Activated T-cell treated with anti-CD3 and anti-CD28 coated beads, Interleukin-2, amount 50 U/mL, for 72 hours (primary cell): ENCODE measurements at regions not wholly inside any gene's neighbourhood (a gene's known extent, or its start where the extent isn't known, plus 50 kb on each side); places are given as distances from the start of the nearest gene placed in this dataset.

Experiments used
- ATAC-seq, 2 donors: fragments of 150-1000 bp; cut with Tn5 transposase; replicated peaks in 1 of 2; 2 replicates each; pipeline ENCODE4 v1.10.0; 2021; ENCODE audit warnings: moderate library complexity in 2 of 2, mild to moderate bottlenecking in 1 of 2
- DNase-seq, 2 donors: peaks; one replicate each; pipeline ENCODE4 v3.0.0; 2021 to 2022; ENCODE audit warnings: mixed read lengths in 1 of 2
- H3K27ac Mint-ChIP-seq: one replicate; pipeline ENCODE4 v1.8.0; 2022; ENCODE audit warnings: mild to moderate bottlenecking, moderate library complexity, mixed read lengths
- H3K27me3 Mint-ChIP-seq: one replicate; pipeline ENCODE4 v1.8.0; 2022; ENCODE audit warnings: low read depth, mixed read lengths
- H3K36me3 Mint-ChIP-seq, 2 donors: one replicate each; pipeline ENCODE4 v1.8.0; 2022; ENCODE audit warnings: mixed read lengths in 2 of 2, mild to moderate bottlenecking in 1 of 2; ENCODE audit not compliant: insufficient read depth in 2 of 2
- H3K4me1 Mint-ChIP-seq: one replicate; pipeline ENCODE4 v1.8.0; 2022; ENCODE audit warnings: low read depth, mixed read lengths
- H3K4me3 Mint-ChIP-seq, 2 donors: one replicate each; pipeline ENCODE4 v1.8.0; 2022; ENCODE audit warnings: mild to moderate bottlenecking in 2 of 2, mixed read lengths in 2 of 2, moderate library complexity in 2 of 2
- H3K9me3 Mint-ChIP-seq, 2 donors: one replicate each; pipeline ENCODE4 v1.8.0; 2022; ENCODE audit warnings: mixed read lengths in 2 of 2

DNA sequence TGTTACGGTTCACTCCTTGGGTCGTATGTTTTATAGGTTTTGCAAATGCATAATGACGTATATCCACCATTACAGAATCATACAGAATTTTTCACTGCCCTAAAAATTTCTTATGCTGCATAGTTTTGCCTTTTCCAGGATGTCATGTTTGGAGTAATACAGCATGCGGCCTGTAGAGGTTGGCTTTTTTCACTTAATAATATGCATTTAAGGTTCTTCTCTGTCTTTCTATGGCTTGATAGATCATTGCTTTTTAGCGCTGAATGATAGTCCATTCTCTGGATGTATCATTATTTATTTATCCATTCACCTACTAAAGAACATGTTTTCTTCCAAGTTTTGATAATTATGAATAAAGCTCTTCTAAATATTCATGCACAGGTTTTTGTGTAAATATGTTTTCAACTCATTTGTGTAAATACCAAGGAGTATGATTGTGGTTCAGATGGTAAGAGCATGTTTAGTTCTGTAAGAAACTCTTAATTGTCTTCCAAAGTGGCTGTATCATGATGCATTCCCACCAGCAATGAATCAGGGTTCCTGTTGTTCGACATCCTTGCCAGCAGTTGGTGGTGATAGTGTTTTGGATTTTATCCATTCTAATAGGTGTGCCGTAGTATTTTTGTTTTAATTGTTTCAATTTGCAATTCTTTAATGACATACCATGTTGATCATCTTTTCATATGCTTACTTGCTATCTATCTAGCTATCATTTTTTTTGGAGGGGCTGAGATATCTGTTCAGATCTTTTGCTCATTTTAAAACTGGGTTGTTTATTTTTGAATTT lies 531.2 kb upstream of the GHITM start:
- peaks cover 7 to 9% of the 10 kb centered on the region in 2 donors for H3K9me3 Mint-ChIP-seq
- H3K27me3 Mint-ChIP-seq = peaks cover 6% of the 10 kb centered on the region
- no peaks in the 10 kb centered on the region for H3K36me3 Mint-ChIP-seq
- ATAC-seq (no peak), DNase-seq (no peak)
- H3K4me3 Mint-ChIP-seq = no peak overlapping the region
- H3K4me1 Mint-ChIP-seq = peaks cover 11% of the 10 kb centered on the region
- H3K27ac Mint-ChIP-seq = no peak overlapping the region

DNA sequence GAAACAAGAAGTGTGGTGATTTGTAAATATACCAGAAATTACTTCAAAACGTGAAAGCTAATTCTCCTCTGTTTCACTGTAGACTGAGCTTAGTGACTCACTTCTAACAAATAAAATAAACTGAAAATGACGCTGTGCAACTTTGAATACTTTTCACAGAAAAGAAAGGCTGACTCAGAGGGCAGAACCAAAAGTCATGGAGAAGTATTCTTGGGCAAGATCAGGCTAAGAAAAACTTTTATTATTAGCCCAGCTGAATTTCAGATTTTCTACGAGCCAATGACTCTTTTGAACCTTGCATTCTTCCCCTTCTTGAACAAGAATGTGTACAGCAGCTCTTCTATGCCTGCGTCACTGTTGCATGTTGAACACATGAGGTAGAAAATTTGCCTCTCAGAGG lies 527.3 kb upstream of the GHITM start:
- DNase-seq (no peak), ATAC-seq (no peak)
- H3K27ac Mint-ChIP-seq = no peak overlapping the region
- peaks cover 6% of the 10 kb centered on the region for H3K27me3 Mint-ChIP-seq
- H3K9me3 Mint-ChIP-seq = peaks cover 3 to 6% of the 10 kb centered on the region in 2 donors
- no peaks in the 10 kb centered on the region for H3K36me3 Mint-ChIP-seq
- H3K4me1 Mint-ChIP-seq = no peaks in the 10 kb centered on the region
- no peak overlapping the region for H3K4me3 Mint-ChIP-seq

DNA sequence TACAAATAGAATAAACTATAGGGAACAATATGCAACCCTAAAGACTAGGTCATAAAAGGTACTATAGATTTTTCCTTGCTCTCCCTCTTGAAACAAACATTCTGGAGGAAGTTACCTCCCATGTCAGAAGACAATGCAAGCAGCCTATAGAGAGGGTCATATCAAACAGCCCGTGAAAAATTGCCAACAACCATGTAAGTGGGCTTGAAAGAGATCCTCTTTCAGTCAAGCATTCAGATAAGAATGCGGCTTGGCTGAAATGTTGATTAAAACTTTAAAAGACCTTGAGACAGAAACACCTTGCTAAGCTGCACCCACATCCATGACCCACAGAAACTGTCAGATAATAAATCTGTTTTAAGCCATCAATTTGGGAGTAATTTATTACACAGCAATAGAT lies 526.6 kb upstream of the GHITM start:
- no peak overlapping the region for H3K4me3 Mint-ChIP-seq
- H3K36me3 Mint-ChIP-seq = no peaks in the 10 kb centered on the region
- ATAC-seq (no peak), DNase-seq (no peak)
- peaks cover 6% of the 10 kb centered on the region for H3K27me3 Mint-ChIP-seq
- H3K9me3 Mint-ChIP-seq = peaks cover 2 to 3% of the 10 kb centered on the region in 2 donors
- no peaks in the 10 kb centered on the region for H3K4me1 Mint-ChIP-seq
- no peak overlapping the region for H3K27ac Mint-ChIP-seq

DNA sequence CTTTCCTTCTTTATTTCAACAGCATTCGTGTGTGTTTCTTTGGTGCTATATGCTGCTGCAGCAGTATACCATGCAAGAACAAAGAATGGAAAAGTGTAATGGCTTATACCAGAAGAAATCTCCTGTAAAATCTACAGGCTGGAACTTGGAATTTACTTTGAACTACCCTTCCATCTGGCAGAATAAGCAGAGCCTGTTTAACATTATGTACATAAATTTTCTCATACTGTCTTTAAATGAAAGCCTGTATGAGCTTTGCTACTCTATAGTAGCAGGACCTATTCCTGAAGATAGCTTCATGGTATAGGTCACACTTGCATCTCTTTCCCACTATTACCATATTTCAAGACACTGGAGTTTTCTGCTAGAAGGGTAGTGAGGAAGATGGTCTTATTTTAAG lies 522.1 kb upstream of the GHITM start:
- Mint-ChIP-seq H3K4me1 (no peaks in the 10 kb centered on the region), H3K4me3 (no peak overlapping the region), H3K36me3 (no peaks in the 10 kb centered on the region), H3K27ac (no peak overlapping the region), H3K9me3 (peaks cover 2 to 4% of the 10 kb centered on the region in 2 donors), H3K27me3 (no peaks in the 10 kb centered on the region)
- DNase-seq (no peak), ATAC-seq (no peak)

DNA sequence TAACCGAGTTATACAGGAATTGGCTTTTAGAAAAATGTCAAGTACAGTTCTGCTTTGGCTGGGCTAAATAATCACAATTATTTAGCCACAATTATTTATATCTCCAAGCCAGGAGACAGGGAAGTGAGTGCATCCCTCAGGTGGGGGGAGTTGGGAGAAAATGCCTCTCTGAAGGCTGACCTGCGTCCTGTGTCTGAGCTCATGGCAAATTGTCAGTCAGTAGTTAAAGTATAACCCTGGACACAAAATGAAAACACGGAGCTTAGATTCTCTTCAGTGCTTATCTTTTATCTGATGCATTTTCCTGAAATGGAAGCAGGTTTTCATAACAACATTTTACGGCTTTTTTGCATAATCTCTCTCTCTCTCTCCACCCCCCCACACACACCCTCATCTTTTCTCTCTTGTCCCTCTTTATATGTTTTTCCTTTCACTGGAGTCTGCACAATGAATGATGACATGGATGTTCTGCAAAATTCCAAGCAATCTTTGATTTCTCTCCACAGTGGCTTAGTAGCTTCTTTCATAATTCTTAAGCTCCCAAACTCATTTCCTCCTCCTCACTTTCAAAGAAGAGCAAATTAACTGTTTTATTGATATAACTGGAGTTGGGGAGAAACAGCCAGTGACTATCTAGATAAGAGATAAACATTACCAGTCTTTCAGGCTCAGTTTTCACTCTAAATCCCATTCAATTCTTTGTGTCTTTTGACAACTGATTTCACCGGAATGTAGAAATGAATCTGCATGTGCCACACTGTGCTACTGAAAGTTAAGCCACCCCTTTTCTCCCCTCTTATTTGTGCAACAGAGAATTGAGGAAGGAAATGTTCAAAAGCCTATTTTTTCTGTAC lies 521.4 kb upstream of the GHITM start:
- Mint-ChIP-seq H3K36me3 (no peaks in the 10 kb centered on the region), H3K27ac (no peak overlapping the region), H3K4me1 (no peaks in the 10 kb centered on the region), H3K27me3 (no peaks in the 10 kb centered on the region), H3K9me3 (peaks cover 2 to 4% of the 10 kb centered on the region in 2 donors), H3K4me3 (no peak overlapping the region)
- ATAC-seq = no peak
- DNase-seq = no peak

DNA sequence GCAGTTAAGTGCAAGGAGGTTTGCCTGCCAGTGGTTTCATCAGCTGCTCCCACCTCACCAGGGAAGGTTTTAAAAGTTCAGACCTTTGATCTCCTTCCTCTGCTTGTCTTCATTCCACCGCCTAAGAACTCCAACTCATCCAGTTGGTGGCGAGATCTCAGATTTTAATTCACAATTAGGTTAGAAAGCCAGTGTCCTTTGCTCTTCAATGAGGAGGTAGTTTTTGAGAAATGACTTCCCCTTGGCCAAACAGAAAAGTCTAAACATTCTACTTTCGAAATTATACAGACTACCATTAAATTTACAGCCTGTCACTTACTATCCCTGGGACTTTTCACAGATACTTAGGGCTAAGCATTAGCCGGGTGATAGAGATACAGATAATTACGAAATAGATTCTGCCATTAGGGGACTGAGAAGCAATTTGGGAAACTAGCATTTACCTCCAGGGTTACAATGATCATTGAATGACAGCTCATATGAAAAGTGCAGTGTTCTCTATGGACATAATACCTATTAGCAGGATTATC lies 513.4 kb upstream of the GHITM start:
- no peak overlapping the region for H3K27ac Mint-ChIP-seq
- no peak for DNase-seq

DNA sequence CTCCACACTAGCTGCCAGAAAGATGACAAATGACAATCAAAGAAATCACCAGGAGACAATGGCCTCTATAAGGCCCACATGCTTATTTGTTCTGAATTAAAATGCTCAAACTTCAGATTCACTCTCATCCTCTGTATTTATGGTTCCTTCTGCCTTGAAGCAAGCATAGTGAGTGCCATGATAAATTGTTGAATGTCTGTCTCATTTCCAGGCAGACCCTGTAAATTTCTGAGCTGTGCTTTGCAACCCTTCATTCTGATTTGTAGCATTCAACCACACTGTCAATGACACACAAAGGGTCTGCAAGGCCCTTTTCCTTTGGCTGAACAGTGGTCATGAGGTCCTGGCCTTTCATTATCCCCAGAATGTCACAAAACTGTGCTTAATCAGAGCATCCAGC lies 506.6 kb upstream of the GHITM start:
- DNase-seq = no peak

More for the DNA sequence above, 513.4 kb upstream of the GHITM start:
- Mint-ChIP-seq H3K4me3 (no peak overlapping the region), H3K36me3 (no peaks in the 10 kb centered on the region), H3K9me3 (peaks cover 3 to 7% of the 10 kb centered on the region in 2 donors), H3K4me1 (no peaks in the 10 kb centered on the region), H3K27me3 (no peaks in the 10 kb centered on the region)
- no peak for ATAC-seq

DNA sequence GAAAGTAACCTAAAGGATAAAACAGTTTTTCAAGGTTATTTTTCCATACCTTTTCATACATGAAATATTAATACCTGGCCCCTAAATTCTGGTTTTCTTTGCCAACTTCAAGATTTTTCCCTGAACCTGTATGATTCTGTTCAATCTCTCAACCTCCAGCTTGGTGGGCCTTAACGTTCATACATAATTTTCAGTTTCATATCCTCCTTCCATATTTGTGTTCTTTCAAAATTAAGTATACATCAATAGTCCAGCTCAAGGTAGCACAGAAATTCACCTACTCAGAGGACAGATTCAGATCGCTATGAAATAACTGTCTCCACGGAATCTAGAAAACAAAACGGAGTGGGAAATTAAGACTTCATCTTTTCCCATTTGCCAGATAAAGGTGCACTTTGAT lies 505.8 kb upstream of the GHITM start:
- H3K27ac Mint-ChIP-seq = no peak overlapping the region
- H3K4me3 Mint-ChIP-seq = no peak overlapping the region
- no peaks in the 10 kb centered on the region for H3K36me3 Mint-ChIP-seq
- DNase-seq (no peak), ATAC-seq (no peak)
- H3K4me1 Mint-ChIP-seq = no peaks in the 10 kb centered on the region
- H3K27me3 Mint-ChIP-seq = no peaks in the 10 kb centered on the region
- H3K9me3 Mint-ChIP-seq = peaks cover 0 to 8% of the 10 kb centered on the region in 2 donors

More for the DNA sequence above, 506.6 kb upstream of the GHITM start:
- H3K36me3 Mint-ChIP-seq = no peaks in the 10 kb centered on the region
- ATAC-seq = no peak
- H3K4me3 Mint-ChIP-seq = no peak overlapping the region
- H3K27me3 Mint-ChIP-seq = no peaks in the 10 kb centered on the region
- no peak overlapping the region for H3K27ac Mint-ChIP-seq
- no peaks in the 10 kb centered on the region for H3K4me1 Mint-ChIP-seq
- H3K9me3 Mint-ChIP-seq = peaks cover 0 to 8% of the 10 kb centered on the region in 2 donors

DNA sequence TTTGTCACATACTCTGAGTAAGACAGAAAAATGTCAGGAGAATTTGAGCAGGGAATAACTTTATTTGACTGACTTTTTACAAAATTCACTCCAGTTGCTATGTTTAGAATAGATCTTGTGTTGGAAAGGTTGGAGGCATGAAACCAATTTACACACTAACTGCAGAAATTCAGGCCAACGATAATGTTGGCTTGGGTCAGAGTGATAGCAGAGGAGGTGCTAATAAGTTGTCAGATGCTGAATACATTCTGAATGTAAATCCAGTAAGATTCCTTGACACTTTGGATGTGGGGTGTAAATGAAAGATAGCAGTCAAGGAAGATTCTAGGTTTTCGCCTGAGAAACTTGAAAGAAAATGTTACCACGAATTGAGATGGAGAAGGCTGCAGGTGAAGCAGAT lies 502.5 kb upstream of the GHITM start:
- H3K9me3 Mint-ChIP-seq = peaks cover 0 to 5% of the 10 kb centered on the region in 2 donors
- H3K4me3 Mint-ChIP-seq = no peak overlapping the region
- H3K36me3 Mint-ChIP-seq = no peaks in the 10 kb centered on the region
- no peaks in the 10 kb centered on the region for H3K4me1 Mint-ChIP-seq
- no peak overlapping the region for H3K27ac Mint-ChIP-seq
- DNase-seq (no peak), ATAC-seq (no peak)
- H3K27me3 Mint-ChIP-seq = no peaks in the 10 kb centered on the region

DNA sequence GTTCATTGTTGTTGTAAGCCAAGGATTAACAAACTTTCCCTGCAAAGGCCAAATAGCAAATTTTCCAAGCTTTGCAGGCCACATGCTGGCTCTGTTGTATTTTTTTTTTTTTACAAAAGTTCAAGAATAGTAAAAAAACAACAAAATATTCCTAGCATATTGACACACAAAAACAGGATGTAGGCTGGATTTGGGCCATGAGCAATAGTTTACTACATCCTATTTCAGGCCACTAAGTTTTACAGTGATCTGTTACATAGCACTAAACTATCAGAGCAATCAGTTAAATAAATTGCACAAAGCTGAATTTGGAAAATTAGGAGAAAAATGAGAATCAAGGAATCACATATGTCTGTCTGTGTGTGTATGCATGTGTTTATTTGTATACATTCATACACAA lies 491.8 kb upstream of the GHITM start:
- H3K27me3 Mint-ChIP-seq = no peaks in the 10 kb centered on the region
- no peaks in the 10 kb centered on the region for H3K9me3 Mint-ChIP-seq
- no peaks in the 10 kb centered on the region for H3K36me3 Mint-ChIP-seq
- H3K4me1 Mint-ChIP-seq = no peaks in the 10 kb centered on the region
- DNase-seq = no peak
- no peak overlapping the region for H3K4me3 Mint-ChIP-seq
- H3K27ac Mint-ChIP-seq = no peak overlapping the region
- ATAC-seq = no peak

DNA sequence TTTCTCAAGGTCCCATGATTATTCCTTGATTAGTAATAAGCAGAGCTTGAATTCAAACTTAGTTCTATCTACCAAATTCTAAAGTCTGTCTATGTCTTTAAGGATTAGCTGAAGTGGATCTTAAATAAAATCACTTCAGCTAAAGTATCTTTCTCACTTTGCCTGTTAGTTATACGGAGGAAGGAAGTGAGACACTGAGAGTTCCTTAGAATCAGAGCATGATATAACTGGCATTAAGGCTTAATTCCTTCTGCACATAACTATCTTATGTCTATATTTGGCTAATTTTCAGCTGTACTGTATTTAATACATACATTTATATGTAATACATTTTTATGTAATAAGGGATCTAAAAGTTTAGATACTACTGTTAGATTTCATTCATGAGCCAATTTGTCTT lies 491.1 kb upstream of the GHITM start:
- Mint-ChIP-seq H3K4me1 (no peaks in the 10 kb centered on the region), H3K27ac (no peak overlapping the region), H3K36me3 (no peaks in the 10 kb centered on the region), H3K4me3 (no peak overlapping the region), H3K27me3 (no peaks in the 10 kb centered on the region), H3K9me3 (peaks cover 0 to 2% of the 10 kb centered on the region in 2 donors)
- ATAC-seq (no peak), DNase-seq (no peak)

DNA sequence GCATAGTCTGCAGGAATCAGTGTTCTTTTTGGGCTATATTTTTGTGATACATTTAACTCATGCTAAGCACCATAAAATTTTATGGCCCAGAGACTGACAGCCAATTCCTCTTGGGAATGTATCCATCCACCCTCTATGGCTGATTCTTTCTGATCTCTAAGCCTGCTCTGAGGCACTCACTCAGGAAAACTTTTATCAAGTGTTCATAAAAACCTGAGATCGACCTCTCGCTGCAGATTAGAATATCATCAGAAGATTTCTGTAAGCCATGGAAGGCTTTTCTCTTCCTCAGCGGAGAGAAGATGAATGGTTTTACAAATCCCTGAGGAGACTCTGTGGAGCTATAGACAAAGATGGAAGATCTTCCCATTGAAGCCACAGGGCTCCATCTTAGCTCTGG lies 489.8 kb upstream of the GHITM start:
- H3K4me1 Mint-ChIP-seq = no peaks in the 10 kb centered on the region
- no peak for DNase-seq

DNA sequence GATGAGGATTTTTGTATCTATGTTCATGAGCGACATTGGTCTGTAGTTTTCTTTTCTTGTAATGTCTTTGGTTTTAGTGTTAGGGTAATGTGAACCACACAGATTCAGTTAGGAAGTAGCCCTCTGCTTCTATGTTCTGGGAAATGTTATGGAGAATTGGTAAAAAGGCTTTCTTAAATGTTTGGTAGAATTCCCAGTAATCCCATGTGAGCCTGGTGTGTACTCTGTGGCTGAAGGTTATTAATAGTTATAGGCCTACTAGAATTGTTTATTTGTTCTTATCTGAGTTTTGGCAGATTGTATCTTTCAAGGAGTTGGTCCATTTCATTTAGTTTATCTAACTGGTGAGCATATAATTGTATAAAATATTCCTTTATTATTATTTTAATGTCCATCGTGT lies 484.6 kb upstream of the GHITM start:
- Mint-ChIP-seq H3K4me3 (no peak overlapping the region), H3K36me3 (no peaks in the 10 kb centered on the region), H3K9me3 (peaks cover 2 to 4% of the 10 kb centered on the region in 2 donors), H3K27me3 (no peaks in the 10 kb centered on the region), H3K4me1 (no peaks in the 10 kb centered on the region), H3K27ac (no peak overlapping the region)
- no peak for DNase-seq
- ATAC-seq = no peak

More for the DNA sequence above, 489.8 kb upstream of the GHITM start:
- Mint-ChIP-seq H3K4me3 (no peak overlapping the region), H3K27ac (no peak overlapping the region), H3K27me3 (no peaks in the 10 kb centered on the region), H3K36me3 (no peaks in the 10 kb centered on the region), H3K9me3 (peaks cover 0 to 2% of the 10 kb centered on the region in 2 donors)
- no peak for ATAC-seq
